Neural progenitor cell (in vitro differentiated cells): ENCODE measurements at regions not wholly inside any gene's neighbourhood (a gene's known extent, or its start where the extent isn't known, plus 50 kb on each side); places are given as distances from the start of the nearest gene placed in this dataset.

Source experiments
- EZH2 ChIP-seq: fragments of 200-600 bp; sonication (generic); IDR thresholded peaks from 2 replicates; pipeline ENCODE4 v1.6.1; 2017; ENCODE audit warnings: antibody characterized with exemption, mild to moderate bottlenecking, moderate library complexity
- EZH2phosphoT487 ChIP-seq: fragments of 200-600 bp; sonication (generic); IDR thresholded peaks from 2 replicates; pipeline ENCODE4 v1.6.1; 2017; ENCODE audit warnings: antibody characterized with exemption
- TF ChIP-seq, protein P1 (sequence below): fragments of 200-600 bp; sonication (generic); IDR thresholded peaks from 2 replicates; pipeline ENCODE4 v1.5.1; 2017; ENCODE audit warnings: antibody characterized with exemption, mild to moderate bottlenecking

DNA sequence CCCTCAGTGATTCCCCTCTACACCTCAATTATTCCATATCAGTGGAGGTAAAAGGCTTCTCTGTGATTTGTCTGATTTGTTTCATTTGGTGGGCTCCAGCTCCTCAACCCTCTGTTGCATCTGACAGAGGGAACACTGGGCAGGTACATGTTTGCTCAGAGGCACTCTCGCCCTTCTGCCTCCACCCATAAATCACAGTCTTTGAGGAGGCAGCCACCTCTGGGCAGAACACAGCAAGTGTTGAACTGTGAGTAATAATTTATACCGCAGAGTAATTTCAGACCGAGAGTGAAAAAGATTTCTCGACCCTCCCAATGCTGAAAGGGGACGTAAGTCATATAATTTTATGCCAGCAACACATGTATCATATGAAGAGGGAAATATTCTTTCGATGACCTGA lies 330.1 kb upstream of the PBX1 start:
- TF ChIP-seq EZH2 (no peak), EZH2phosphoT487 (no peak)
- TF ChIP-seq, protein P1, sequence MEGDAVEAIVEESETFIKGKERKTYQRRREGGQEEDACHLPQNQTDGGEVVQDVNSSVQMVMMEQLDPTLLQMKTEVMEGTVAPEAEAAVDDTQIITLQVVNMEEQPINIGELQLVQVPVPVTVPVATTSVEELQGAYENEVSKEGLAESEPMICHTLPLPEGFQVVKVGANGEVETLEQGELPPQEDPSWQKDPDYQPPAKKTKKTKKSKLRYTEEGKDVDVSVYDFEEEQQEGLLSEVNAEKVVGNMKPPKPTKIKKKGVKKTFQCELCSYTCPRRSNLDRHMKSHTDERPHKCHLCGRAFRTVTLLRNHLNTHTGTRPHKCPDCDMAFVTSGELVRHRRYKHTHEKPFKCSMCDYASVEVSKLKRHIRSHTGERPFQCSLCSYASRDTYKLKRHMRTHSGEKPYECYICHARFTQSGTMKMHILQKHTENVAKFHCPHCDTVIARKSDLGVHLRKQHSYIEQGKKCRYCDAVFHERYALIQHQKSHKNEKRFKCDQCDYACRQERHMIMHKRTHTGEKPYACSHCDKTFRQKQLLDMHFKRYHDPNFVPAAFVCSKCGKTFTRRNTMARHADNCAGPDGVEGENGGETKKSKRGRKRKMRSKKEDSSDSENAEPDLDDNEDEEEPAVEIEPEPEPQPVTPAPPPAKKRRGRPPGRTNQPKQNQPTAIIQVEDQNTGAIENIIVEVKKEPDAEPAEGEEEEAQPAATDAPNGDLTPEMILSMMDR: no peak
